Erythroblast (primary cell): ENCODE measurements at regions not wholly inside any gene's neighbourhood (a gene's known extent, or its start where the extent isn't known, plus 50 kb on each side); places are given as distances from the start of the nearest gene placed in this dataset.

ENCODE experiments used
- DNase-seq, 2 experiments: peaks; one replicate each; lab custom pipeline; 2025; lab: John Stamatoyannopoulos, UW
- GATA1 ChIP-seq: IDR thresholded peaks from 2 replicates; pipeline ENCODE4 v1.6.1; 2011; ENCODE audit warnings: low read depth, mild to moderate bottlenecking, control low read depth, low read length, moderate library complexity
- POLR2A ChIP-seq: IDR thresholded peaks from 2 replicates; pipeline ENCODE4 v1.6.1; 2011; ENCODE audit warnings: mild to moderate bottlenecking, low read length

DNA sequence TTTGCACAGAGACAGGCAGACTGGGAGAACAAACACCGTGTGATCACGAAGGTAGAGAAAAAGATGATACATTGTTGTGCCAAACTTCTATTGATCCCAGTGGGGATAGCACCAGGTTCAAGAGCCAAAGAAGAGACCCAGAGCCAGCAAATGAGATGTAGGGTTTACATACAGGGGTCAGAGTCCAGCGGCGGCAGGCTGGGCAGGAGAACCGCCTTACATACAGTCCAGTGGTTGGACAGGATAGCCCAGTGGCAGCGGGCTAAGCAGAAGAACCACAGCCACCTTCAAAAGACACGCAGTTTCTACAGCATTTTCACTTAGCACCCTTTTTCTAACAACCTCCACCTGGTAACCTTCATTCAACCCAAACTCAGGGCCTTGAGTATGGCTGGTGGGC lies 932.8 kb downstream of the SLC4A3 start:
- TF ChIP-seq POLR2A (no peak), GATA1 (no peak)

DNA sequence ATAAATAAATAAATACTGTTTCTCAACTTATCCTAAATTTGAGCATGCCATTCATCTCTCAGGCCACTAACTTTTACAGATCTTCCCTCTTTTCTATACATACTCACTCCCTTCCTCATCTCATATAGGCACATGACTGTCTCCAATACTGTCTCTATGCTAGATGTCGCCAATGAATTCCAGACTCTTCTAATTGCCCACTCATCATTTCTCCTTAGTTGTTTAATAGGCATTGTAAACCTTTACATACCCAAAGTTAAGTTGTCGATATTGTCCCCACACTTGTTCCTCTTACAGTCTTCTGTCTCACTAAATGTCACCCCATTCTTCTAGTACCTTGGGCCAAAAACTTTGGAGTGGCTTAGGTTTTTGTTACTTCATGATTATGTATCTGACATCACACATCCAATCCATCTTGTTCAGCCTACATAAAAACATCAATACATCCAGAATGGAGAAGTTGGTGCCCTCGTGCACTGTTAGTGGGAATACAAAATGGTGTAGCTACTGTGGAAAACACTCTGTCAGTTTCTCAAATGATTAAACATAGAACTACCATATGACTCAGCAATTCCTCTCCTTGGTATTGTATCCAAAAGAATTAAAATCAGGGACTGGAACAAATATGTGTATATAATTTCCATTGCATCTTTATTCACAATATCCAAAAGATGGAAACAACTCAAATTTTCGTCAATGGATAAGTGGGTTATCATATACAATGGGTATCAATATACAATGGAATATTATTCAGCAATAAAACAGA lies 935.1 kb downstream of the SLC4A3 start:
- DNase-seq: no peak
- no peak for TF ChIP-seq POLR2A
- TF ChIP-seq GATA1: no peak

More for the DNA sequence above, 932.8 kb downstream of the SLC4A3 start:
- no peak for DNase-seq

DNA sequence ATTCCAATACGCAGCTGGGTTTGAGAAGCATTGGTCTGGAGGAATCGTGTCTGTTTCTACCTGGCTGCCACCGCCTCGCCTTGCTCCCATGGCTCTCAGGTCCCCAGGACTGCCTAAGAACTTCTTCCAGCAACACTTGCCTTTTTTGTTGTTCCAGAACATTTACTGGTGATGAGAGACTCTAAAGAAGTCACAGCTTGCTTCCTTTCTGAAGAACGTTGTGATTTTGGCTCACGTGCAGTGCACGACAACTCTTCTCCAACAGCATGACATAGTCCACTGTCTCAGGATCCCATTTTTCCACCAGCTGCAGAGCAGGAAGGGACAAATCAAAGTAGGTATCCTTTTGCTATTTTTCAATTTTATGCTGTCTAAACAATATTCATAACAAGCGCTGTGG lies 940.9 kb downstream of the SLC4A3 start:
- DNase-seq: no peak
- no peak for TF ChIP-seq POLR2A
- TF ChIP-seq GATA1: no peak

DNA sequence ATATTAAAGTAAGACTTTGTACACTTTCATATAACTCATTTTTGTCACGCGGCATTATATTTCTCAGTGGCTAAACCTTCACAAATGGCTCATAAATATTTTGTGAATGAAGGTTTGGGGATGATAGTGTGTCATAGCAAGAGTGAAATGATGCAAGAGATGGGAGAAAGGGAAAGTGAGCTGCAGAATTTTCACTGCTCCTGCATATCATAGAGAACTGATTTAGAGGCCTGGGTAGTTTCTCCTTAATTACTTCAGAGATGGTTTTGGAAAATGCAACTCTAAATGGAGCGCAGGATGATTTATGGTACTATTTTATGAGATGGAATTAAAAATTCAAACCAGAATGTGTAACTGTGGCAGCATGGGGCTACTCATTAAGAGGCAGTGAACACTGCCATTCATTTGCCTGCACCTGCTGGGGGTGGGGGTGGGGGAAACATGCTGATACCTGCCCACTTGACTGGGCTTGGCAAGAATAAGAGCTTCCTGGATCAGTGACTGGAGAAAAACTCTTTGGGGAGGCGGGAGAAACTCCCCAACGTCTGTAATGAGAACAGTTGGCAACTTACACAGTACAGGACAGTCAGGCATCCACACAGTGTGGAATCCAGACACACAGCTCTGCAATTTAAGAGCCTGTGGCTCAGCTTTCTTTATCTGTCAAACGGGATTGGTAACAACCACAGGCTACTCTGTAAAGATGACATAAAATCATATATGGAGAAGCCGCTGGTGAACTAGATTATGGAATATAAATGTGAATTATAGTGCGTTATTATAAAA lies 941.9 kb downstream of the SLC4A3 start:
- no peak for TF ChIP-seq GATA1

DNA sequence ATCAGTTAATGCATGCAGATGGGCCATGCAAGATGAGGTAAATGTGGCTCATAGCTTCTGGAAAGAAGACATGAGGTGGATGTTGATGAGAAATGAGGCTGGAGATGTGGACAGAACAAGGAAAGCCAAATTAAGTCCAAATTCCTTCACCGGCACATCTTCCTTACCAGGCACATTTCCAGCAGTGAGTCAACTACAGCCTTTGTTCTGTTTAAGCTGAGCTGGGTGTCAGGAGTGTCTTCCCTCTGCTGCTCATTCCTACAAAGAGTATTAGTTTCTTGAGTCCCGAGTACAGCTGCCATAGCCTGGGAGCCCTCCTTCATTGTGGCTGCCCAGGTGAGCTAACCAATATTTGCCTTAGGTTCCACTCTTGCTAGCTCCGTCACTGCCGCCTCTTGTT lies 945.0 kb downstream of the SLC4A3 start:
- TF ChIP-seq GATA1: no peak
- TF ChIP-seq POLR2A: no peak
- no peak for DNase-seq

More for the DNA sequence above, 941.9 kb downstream of the SLC4A3 start:
- no peak for DNase-seq

GRCh38 chr2:220574038-220574437 lies 946.6 kb downstream of the SLC4A3 start:
- TF ChIP-seq POLR2A (no peak), GATA1 (no peak)

GRCh38 chr2:220575963-220576362 lies 948.5 kb downstream of the SLC4A3 start:
- no peak for TF ChIP-seq GATA1
- TF ChIP-seq POLR2A: no peak

More at GRCh38 chr2:220574038-220574437, 946.6 kb downstream of the SLC4A3 start:
- DNase-seq: no peak

DNA sequence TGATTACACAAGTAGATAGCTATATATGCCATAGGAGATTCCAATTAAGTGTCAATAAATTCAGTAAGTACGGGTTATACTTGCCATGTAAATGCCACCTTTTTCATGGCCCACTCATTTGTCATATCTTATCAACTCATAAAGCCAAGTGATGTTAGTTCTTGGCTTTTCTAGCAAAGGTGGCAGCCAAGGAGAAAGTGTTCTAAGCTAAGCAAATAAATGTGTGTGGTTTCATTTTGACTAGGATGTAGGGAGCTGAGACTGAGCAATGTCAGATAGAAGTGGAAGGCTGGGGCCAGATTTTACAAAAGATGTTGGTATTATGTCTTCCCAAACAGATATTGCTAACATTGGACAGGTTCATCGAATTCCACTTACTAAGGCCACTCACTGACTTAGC lies 952.0 kb downstream of the SLC4A3 start:
- DNase-seq: no peak

More at GRCh38 chr2:220575963-220576362, 948.5 kb downstream of the SLC4A3 start:
- DNase-seq: no peak

GRCh38 chr2:220580113-220580512 lies 952.7 kb downstream of the SLC4A3 start:
- no peak for DNase-seq

More for the DNA sequence above, 952.0 kb downstream of the SLC4A3 start:
- no peak for TF ChIP-seq GATA1
- TF ChIP-seq POLR2A: no peak

DNA sequence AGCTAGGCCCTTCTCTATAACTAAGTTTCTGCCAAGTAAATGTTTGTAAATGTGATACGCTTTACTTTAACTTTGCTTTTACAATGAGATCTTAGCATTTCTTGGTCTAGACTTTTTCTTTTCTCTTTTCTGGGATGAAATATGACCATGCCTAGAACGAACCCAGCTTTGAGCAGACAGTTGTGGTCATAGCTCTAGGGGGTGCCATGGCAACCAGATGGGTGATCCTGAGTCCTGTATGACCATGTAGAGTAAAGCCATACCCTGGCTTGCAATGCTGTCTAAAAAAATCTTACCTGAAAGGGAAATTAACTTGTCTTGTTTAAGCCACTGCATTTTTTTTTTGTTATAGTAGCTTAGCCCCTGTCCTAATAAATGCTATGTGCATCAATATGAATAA lies 956.3 kb downstream of the SLC4A3 start:
- no peak for DNase-seq
- no peak for TF ChIP-seq POLR2A
- no peak for TF ChIP-seq GATA1

More at GRCh38 chr2:220580113-220580512, 952.7 kb downstream of the SLC4A3 start:
- TF ChIP-seq GATA1 (no peak), POLR2A (no peak)

GRCh38 chr2:220585241-220585640 lies 957.8 kb downstream of the SLC4A3 start:
- no peak for DNase-seq
- TF ChIP-seq POLR2A (no peak), GATA1 (no peak)

GRCh38 chr2:220586980-220587530 lies 959.6 kb downstream of the SLC4A3 start:
- TF ChIP-seq POLR2A (no peak), GATA1 (no peak)
- DNase-seq: no peak

GRCh38 chr2:220588148-220588547 lies 960.7 kb downstream of the SLC4A3 start:
- no peak for DNase-seq
- TF ChIP-seq POLR2A (no peak), GATA1 (no peak)

GRCh38 chr2:220590476-220590875 lies 963.0 kb downstream of the SLC4A3 start:
- no peak for DNase-seq
- TF ChIP-seq POLR2A (no peak), GATA1 (no peak)

DNA sequence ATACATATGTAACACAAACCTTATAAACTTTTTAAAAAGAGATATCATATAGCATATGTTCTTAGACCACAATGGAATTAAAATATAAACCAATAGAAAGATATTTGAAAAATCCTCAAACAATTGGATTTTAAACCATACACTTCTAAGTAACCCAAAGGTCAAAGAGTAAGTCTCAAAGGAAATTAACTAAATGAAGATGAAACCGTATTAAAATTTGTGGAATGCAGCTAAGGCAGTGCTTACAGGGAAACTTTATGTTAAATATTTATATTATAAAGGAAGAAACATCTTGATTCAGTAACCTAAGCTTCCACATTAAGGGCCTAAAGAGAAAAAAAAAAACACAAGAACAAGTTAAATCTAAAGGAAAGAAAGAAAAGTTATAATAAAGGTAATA lies 966.1 kb downstream of the SLC4A3 start:
- no peak for DNase-seq
- no peak for TF ChIP-seq GATA1
- TF ChIP-seq POLR2A: no peak
